NCI-H2196 (cell line): ENCODE measurements at regions not wholly inside any gene's neighbourhood (a gene's known extent, or its start where the extent isn't known, plus 50 kb on each side); places are given as distances from the start of the nearest gene placed in this dataset.

ENCODE experiments used
- DNase-seq: peaks from one replicate; lab custom pipeline; 2025; ENCODE audit not compliant: unreplicated experiment; lab: John Stamatoyannopoulos, UW

DNA sequence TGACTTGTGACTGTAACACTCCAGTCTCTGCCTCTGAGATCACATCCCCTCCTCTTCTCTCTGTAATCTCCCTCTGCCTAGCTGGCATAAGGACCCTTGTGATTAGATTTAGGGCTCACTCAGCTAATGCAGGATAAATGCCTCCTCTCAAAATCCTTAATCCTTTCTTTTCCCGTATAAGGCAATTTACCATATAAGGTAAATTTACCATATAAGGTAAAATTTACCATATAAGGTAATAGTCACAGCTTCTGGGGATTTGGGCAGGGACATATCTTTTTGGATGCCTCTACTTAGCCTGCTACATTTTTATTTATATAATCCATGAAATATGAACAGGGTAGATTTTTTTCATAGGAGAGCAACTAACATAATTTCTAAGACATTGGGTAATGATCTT lies 318.0 kb upstream of the PUM3 start:
- DNase-seq, result no peak

DNA sequence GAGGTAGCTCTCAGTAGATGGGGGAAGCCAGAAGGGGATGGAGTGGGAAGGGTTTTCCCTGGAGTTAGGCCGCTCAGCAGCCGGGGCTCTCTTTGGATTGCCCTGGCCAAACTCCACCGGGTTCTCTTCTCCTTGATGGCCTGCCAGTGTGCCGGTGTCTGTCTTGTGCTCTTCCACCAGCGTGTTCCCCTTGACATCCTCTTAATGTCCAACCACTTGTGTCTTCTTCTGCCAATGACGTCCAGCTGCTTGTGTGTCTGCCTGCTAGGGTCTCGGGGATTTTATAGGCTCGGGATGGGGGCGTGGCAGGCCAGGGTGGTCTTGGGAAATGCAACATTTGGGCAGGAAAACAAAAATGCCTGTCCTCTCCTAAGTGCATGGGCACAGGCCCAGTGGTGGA lies 313.1 kb upstream of the PUM3 start:
- no peak for DNase-seq

DNA sequence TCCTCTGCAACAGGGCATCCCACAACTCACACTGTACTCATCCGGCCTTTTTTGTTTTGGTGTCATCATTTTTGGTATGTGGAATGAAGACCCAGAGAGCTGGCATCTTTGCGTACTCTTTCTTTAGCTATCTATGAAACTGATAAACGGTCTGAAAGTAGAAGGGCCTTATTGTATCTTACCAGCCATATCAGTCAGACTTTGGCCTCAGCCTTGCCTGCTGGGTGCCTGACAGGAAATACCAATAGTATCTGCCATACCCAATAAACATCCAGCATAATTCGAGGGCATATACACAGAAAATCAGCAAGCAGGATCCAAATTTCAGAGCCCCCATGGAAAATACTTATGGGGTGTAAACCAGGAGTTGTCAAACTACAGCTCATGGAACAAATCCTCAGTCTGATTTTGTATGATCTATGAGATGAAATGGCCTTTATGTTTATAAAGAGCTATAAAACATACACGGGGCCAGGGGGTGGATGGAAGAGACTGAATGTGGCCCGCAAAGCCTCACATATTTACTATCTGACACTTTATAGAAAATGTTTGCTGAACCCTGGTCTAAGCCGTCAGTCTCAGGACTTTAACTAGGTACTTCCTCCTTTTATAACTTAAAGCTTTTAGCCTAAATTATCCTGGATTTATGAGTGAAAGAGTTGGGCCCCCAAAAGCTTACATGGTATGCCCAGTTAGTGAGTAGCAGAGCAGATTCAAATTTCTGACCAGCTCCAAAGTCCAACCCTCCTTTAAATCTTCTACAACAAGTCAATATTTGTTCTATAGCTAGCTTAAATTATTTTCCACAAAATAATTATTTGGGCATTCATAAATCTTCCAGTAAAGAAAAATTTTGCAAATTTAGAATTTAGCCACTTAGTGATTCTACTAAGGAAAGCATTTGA lies 308.0 kb upstream of the PUM3 start:
- DNase-seq, result no peak

DNA sequence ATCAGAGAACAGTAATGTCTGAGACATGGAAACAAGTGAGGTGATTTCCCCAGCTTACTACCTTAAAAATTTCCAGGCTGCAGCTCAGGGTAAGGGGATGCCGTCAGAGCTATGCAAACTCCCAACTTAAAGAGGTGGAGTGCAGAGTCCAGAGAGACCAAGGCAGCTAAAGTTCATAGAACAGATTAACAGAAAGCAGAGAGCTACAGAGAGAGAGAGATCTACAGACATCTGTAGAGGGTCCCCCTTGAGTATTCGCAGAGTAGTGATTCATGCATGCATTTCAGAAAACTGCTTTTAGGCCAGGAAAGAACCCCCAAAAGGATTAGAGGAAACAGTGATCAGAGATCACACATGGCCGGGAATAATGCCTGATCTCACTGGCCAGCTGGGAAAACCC lies 306.2 kb upstream of the PUM3 start:
- no peak for DNase-seq

DNA sequence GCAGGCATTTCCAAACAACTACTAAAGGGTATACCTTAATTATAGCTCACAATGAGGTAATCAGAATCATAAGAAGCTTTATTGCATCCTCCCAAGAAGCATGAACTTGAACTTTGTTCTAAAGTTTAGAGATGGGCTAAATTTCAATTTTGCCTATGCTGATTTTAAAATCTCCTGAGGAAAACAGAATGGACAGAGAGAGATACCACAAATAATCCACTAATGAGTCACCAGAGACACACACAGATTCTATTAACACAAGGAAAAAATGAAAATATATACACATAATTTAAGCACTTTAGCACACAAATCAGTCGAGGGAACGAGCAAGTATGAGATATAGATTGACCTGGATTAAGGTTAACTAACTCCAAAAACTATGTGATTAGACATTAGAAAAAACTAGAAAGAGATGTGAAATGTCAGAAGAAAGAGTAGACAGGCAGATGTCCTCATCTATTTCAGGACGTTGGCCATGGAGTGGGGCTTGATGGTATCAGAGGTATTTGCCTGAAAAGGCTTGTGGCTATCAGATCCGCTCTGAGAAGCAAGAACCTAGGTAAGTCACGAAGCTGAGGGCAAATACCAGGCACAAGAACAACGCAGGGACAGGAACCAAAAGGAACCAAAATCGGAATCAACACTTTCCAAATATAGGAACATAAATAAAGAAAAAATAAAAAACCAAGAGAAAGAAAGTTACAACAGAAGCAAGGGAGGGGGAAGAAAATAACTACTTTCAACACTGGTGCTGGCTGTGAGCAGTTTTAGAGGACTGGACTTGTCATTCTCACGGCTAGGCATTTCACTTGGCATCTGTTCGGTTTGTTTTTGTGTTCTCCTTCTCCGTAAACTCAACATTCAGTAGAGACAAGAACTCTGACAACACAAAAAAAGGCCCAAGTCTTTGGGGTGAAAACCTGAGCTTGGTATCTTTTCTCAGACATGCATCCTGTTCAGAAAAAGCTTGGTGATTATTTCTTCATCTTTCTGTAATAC lies 294.6 kb upstream of the PUM3 start:
- no peak for DNase-seq

DNA sequence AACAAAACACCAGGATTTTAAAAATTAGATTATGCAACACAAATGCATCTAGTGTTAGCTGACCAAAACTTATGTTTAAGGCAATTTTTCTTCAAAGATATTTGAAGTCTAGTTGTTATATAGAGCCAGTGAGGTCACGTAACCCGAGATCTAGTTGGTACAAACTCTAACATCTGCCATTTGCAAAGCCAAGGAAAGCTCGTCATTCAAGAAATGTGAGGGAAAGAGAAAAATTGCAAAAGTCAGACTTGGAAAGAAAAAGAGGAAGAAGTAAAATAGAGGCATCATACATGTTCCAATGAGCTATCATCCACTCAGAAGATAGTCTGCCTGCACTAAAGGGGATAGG lies 293.4 kb upstream of the PUM3 start:
- DNase-seq, result no peak

DNA sequence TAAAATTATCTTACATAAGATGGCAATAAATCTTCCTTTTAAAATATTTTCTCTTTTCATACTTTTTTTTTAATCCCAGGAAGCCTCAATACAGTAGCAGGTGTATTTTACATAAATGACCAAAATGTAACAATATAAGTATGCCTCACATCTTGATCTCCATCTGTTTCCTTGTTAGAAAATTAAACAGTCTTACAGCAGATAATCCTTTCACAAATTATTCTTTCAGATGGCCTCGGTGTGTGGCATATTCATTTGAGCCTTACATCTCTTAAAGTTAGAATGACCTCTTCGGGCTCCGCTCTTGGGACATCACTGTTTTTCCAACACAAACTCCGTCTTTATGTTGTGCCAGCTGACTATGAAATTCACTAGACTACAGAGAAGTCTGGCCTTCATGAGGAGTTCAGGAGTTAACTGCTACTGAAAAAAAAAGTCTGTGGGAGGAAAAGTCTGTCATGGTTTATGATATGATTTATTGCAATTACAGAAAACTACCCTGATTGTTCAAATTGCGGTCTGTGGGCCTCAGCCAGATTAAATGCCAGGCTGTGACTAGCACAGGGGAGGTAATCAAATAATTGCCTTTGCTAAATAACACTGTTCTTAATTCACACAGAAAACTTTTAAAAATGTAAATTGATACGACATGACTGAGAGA lies 292.9 kb upstream of the PUM3 start:
- DNase-seq, result no peak

DNA sequence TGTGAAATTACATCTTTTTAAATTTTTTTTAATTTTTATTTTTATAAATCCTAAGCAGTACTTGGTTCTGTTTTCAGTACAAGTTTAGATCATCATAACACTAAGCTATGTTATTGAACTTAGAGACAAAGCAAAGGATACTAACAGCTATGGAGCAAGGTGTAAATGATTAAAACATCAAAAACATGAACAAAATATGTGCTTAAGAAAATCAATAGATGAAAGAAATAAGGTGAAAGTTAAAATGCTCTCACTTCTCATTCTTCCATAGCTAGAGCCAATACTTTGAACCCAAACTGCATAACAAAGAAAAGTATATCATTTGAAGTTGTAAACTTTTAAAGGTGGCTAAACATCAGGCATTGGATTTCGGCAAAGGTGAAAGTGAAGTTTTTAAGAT lies 292.3 kb upstream of the PUM3 start:
- DNase-seq, result no peak

DNA sequence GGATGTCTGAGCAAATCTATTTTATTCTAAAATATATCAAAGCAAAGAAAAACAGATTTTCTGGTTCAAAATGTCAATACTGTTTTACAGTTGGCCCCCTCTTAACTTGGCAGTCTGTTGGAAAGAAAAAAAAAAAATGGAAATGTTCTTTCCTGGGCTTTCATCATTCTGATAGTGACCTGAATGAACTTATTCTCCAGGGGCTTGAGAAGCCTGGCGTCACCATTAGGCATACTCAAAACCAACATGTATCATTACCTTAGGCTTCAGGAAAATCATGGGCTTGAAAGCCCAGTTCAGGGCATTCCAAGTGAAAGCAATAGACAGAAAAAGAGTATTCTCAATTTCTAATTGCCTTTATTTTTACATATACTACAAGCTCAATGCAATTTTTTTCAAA lies 283.7 kb upstream of the PUM3 start:
- no peak for DNase-seq

DNA sequence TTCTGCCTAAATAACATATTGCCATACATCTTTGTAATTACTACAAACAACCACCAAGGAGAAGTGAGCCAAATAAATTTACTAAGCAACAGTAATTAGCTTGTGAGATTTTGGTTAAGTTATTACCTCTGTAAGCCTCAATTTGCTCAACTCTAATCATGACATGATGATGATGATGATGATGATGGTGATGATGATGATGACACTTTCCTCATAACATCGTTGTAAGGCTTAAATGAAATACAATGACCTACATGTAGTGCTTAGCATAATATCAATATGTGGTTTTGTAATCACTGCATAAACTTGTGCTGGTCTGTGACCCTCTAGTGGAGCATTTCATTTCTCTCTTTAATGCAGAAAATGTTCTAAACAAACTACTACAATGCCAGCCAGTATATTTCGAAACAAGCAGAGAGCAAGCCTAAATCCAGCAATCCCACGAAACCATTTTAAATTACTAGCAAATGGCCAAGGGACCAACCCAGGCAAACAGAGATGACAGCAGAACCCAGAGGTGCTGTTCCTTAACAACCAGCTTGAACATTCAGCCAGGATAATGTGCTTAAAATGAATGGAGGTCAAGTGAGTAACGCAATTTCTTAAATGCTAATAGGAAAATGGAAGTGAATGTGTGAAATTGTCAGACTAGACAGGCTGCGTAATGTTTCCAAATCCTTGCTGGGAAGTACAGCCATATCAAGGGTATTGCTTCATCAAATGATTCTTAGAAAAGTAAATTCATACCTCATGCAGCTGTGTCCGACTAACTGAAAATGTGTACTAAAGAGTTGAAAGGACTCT lies 281.9 kb upstream of the PUM3 start:
- no peak for DNase-seq

DNA sequence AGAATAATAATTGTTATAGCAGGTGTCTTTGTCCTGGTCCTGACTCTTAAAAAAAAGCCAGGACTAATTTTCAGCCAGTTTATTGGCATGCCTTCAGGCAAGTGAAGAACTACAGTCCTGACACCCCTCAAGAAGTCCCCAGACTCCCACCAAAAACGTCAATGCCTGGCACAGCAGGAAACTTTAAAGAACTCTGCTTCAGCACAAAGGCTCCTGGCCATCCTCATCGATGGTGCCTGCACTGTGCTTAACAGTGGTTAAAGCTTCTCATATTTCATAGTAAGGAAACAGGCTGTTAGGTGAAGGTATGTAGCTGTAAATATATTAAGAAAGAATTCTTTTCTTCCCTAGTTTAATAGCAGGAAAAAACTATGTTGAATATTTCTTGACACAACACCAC lies 280.1 kb upstream of the PUM3 start:
- no peak for DNase-seq

DNA sequence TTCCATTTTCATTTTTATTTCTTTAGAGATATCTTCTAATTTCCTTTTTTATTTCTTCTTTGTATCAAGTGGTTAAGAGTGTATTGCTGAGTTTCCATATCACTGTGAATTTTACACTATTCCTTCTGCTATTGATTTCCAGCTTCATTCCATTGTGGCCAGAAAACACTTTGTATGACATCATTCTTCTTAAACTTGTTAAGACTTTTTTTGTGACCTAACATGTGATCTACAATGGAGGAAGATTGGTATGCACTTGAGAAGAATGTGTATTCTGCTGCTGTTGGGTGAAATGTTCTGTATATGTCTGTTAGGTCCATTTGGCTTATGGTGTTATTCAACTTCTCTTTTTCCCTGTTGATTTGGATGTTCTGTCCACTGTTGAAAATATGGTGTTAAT lies 274.2 kb upstream of the PUM3 start:
- DNase-seq, result no peak

DNA sequence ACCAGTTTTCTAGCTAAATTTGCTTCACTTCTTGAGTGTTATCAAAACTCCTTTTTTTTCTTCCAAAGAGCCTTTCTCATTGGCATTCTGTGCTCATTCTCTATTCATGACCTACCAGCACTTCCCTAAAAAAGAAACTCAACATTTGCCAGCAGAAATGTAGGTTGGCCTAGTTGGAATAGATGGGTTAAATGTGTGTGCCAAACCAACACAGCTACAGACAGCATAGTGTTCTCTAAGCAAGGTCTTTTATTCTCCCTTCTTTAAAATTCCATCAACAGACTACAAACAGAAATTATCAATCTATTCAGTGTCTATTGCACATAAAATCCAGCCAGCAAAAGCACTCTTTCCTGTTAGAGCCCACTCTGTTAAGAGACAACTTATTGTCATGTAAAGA lies 255.8 kb upstream of the PUM3 start:
- no peak for DNase-seq

DNA sequence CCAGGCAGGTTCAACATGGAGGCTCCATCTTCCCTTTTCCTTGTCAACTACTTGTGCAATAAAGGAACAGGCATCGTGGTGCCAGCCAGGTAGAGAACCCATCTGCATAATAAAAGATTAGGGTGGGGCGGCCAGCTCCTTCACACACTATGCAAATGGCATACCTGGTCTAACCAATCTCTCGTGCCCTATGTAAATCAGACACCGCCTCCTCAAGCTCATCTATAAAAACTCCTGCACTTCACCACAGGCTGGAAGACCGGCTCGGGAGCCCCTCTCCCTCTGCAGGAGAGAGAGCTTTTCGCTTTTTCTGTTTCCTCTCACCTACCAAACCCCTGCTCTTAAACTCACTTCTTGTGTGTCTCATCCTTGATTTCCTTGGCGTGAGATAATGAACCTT lies 244.3 kb upstream of the PUM3 start:
- no peak for DNase-seq

DNA sequence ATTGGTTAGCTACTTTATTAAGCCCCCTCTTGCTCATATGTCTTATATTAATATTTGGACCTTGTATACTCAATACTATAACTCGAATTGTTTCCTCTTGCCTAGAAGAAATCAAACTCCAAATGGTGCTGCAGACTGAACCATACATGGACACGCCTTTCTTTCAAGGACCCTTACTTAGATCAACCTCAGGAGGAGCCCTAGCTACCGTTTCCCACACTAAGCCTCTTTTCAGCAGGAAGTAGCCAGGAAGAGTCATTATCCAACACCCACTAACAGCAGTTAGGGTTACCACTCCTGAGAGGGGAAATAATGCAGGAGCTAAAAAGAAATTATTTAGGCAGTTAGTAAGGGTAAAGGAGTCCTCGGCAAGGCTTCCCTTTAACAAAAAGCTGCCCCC lies 243.8 kb upstream of the PUM3 start:
- no peak for DNase-seq

DNA sequence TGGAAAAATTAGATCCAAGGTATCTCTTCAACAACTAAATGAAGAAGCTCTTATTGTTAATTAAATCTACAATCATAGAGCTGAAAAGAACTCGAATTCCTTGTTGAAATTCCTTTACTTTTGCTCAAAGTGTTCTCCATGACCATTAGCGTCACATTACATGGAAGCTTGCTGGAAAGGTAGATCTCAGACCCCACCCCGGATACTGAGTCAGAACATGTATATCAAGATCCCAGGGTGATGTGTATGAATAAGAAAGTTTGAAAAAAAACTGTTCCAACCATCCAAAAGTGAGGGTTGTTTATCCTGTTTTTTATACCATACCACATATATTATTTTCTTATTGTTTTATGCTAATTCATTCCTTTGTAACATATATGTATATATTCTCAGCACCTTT lies 237.1 kb upstream of the PUM3 start:
- DNase-seq, result no peak

DNA sequence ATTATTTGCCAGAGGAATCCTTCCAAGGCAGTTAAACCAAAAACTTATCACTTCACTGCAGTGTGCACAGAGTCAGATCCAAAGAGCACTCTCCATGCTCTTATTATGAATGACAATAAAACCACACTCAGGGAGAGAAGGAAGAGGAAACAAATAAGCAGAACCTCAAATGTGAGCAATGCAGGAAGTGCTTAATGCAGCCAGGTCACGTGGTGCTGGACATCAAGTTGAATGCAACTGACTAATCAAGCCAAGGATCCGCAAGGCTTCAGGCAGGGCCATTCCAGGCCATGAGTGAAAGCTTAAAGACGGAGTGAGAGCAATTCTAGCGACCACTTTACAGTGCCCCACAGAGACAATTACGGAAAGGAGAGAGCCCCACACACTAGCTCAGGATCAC lies 230.4 kb upstream of the PUM3 start:
- no peak for DNase-seq

DNA sequence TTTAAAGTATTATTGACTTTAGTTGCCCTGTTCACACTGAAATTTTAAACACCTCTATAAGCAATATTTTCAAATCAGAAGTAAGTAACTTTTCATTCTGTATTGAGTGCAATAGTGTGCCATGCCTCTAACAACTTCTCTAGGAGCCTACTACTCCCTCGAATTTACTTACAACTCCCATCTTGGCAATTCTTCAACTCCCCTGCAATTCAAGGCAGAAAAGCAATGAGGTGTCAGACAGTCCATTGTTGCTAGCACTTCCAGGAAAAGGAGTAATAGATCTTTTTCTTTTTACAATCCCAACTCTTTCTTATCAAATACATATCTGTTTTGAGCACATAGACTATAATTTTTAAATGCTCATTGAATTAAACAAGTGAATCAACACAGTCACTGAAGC lies 222.7 kb upstream of the PUM3 start:
- no peak for DNase-seq

DNA sequence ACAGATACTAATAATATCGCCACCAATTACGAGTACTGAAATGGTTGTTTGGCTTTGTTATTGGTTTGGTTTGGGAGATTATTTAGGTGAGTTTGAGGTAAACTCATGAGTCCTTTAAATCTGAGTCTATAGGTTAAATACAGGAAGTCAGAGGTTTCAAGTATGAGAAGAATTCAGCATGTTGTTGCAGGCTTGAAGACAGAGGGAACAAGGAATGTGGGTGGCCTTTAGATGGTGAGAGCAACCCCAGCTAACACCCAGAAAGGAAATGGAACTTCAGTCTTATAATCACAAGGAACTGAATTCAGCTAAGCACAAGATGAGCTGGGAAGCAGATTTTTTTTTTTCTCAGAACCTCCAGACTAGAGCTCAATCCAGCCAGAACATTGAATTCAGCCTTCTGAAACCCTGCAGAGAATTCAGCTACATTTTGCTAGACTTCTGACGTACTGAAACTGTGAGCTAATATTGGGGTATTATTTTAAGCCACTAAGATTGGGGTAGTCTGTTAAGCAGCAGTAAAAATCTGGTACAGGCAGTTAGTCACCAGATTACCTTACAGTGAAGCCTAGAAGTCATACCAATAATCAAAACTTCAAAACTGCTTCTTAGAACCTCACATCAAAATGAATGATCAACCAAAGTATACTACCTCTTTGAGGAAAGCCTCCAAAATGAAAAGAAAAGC lies 216.0 kb upstream of the PUM3 start:
- no peak for DNase-seq

DNA sequence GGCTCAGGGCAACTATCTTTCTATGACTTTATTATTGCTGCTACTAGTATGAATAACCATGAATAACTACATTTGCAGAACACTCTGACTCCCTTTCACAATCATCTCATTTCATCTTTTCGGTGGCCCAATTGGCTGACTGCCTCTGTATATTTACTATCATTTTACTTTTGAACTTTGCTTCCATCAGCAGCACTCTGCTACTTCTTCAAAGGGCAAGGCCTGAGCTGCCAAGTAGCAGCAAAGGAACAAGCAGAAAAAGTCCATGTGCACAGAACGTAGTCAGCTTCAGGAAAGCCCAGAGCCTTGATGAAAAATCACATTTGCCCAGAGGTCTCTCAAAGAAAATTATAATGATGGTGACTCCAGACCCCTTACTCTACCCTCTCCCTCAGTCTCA lies 214.5 kb upstream of the PUM3 start:
- DNase-seq, result no peak
